ENCODE measurements at regions not wholly inside any gene's neighbourhood (a gene's known extent, or its start where the extent isn't known, plus 50 kb on each side); places are given as distances from the start of the nearest gene placed in this dataset.
"Not testable (repeated sequence)": the region's sequence is repeated elsewhere in the genome, so short reads cannot be mapped to it uniquely, and the experiment has no call there.

DNA sequence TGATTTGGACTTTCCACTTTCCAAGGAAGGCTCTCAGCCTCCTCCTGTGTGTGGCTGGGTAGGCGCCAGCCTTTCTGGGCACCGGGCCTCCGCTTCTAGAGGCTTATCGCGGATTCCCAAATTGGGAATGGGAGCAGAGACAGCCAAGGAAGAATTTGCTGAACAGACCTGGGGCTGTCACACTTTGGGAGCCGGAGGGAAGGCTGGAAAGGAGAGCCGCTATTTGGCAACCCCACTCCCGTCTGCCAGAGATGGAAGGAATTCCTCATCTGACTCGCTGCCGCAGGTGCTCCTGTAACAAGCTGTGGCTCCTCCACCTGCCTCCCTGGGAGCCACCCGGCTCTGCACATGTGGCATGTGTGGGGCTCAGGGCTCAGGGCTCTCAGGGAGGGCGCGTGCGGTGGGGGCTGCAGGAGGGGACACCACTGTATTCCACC lies 50.8 kb upstream of the ECHDC3 start:
- no peak for DNase-seq (ENCODE audit: low read depth)

GRCh38 chr10:11689945-11690736 lies 52.0 kb upstream of the ECHDC3 start:
- DNase-seq (ENCODE audit: low read depth): no peak

DNA sequence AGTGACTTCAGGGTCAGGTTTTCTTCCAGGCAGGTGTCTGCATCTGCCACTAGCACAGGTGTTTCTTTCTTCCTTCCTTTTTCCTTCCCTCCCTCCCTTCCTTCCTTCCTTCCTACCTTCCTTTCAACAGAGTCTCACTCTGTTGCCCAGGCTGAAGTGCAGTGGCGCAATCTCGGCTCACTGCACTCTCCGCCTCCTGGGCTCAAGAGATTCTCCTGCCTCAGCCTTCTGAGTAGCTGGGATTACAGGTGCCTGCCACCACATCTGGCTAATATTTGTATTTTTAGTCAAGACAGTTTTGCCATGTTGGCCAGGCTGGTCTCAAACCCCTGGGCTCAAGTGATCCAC lies 53.8 kb upstream of the ECHDC3 start:
- not testable (repeated sequence) for DNase-seq (ENCODE audit: low read depth)

DNA sequence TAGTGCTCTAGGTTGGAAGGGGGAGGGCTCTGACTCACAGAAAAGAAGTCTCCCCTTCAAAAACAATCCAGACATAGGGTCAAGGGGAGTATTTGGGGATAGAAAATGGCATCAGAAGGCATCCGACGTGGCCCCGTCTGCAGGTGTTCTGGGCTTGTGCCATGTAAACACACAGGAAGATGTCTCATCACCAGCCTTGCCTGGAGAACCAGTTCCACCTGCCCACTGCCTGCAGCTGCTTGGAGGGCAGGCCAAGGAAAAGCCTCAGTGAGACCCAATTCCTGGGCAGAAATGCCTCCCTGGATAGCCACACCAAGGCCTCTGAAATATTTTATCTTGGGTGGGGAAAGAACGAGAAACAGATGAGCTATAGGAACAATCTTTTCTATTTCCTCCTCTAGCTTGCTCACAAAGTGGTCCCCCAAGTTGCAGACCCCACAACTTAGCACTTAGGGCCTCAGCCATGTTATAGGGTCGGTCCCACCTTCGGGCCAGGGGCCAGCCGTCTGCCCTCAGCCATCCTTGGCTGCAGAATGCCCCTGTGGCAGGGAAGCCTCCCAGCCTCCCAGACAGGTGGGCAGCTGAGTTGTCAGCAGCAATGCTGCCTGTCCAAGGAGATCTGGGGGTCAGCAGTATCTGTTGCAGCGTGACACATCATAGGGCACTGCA lies 54.3 kb upstream of the ECHDC3 start:
- DNase-seq (ENCODE audit: low read depth): no peak

- DNase-seq (ENCODE audit: low read depth): no peak
These were observed 54.8 kb upstream of the ECHDC3 start for GRCh38 chr10:11687357-11687771.

DNA sequence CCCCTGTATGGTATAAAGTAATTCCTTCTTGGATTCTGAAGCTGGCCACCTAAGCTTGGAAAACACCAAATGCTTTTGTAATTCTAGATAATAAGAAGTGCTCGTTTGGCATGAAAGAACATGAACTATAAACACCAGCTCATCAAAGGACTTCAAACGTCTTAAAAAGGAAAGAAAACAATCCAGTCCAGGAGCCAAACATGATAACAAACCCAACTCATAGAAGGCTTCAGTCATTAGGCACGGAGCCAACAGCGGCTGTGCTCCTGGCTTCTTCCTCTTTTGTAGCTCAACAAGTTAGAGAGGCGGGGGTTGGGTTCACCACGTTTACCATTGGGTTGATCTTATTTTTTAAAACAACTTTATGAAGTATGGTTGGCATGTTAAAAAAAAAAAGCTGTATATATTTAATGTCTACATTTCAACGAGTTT lies 56.4 kb upstream of the ECHDC3 start:
- no peak for DNase-seq (ENCODE audit: low read depth)

GRCh38 chr10:11684717-11685645 lies 57.2 kb upstream of the ECHDC3 start:
- DNase-seq (ENCODE audit: low read depth): peak; percentile 38

DNA sequence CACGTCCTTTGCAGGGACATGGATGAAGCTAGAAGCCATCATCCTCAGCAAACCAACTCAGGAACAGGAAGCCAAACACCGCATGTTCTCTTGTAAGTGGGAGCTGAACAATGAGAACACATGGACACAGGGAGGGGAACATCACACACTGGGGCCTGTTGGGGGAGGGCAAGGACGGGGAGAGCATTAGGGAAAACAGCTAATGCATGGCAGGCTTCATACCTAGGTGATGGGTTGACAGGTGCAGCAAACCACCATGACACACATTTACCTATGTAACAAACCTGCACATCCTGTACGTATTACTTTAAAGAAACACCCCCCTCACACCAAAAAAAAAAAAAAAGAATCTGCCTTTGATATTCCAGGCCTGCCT lies 57.9 kb upstream of the ECHDC3 start:
- not testable (repeated sequence) for DNase-seq (ENCODE audit: low read depth)

DNA sequence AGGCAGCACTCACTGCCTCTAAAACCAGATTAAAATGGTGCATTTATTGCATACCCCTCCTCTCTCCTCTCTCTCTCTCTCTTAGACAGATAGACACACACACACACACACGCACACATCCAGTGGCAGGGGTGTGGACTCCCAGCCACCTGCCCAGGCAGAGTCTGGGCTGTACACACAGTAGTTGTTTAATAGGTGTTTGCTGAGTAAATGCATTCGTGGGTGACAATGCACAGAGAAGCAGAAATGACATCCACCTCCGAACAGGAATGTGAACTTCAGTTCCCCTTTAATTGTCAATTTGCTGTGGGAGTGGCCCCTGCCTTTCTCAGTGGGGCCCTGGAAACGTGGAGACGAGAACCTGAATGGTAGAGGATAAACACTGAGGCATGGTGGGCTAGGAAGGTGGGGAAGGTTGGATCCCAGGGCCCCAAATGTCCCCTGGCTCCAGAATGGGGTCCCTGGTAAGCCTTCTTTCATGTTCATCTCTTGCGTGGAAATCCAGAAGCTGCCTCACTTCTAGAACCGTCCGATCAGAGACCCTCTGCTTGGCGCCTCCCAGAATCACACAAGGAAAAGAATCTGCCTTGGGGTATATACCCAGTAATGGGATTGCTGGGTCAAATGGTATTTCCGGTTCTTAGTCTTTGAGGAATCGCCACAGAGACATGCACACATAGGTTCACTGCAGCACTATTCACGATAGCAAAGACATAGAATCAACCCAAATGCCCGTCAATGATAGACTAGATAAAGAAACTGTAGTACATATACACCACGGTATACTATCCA lies 58.5 kb upstream of the ECHDC3 start:
- no peak for DNase-seq (ENCODE audit: low read depth)

DNA sequence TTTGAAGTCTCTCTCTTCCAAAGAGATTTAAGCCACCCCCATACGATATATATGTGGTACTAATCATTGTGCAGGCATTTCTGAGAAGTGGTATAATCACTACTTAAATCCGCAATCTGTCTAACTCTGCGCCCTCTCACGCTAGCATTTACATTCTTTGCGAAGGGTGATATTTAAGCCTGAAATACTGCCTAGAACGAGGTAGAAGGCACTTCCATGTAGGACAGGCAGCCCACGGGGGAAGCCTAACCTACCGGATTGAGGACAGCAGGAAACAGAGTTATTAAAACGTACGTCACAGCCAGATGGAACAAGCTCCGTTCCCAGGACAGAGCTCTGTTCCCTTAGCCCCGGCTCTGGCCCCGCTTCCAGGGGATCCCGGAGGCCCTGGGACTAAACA lies 59.3 kb upstream of the ECHDC3 start:
- DNase-seq (ENCODE audit: low read depth): no peak

GRCh38 chr10:11682267-11682683 lies 59.9 kb upstream of the ECHDC3 start:
- no peak for DNase-seq (ENCODE audit: low read depth)

DNA sequence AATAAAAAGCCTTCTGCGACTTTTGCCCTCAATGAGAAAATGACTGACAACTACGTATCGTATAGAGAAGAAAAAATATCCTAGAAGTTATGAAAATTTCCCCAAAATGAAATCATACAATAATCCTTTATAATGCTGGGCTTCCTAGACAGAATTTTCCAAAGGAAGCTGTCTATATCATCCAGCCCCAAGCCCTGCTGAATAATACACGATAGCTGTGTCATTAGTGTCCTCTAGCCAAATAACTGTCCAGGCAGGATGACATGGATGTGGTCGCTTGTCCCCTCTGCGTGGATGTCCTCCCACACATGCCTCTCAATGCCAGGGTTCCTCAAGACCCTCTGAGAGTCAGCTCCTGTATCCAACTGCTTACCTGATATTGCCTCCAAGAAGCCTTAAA lies 61.7 kb upstream of the ECHDC3 start:
- no peak for DNase-seq (ENCODE audit: low read depth)

DNA sequence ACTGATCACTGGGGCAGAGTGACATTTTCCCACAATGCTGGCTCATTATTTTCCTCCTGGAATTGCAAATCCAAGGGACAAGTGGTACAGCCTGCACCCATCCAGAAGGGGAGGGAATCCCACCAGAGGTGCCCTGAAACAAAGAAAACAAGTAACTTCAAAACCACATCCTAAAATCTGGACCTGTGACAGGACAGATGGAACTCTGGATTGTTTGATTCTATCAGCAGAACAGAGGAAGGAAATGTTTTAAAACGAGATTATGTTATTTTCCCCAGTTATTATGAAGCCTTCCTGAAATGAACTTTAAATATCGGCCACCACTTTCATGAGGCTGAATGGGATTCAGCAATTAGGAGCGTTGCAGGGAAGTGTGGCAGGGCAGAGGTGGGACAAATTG lies 62.2 kb upstream of the ECHDC3 start:
- DNase-seq (ENCODE audit: low read depth): no peak

- no peak for DNase-seq (ENCODE audit: low read depth)
These were observed 63.9 kb upstream of the ECHDC3 start for GRCh38 chr10:11678074-11678793.

GRCh38 chr10:11677480-11677879 lies 64.7 kb upstream of the ECHDC3 start:
- no peak for DNase-seq (ENCODE audit: low read depth)

- DNase-seq (ENCODE audit: low read depth): no peak
These were observed 62.2 kb upstream of the USP6NL start for GRCh38 chr10:11673346-11674280.

- no peak for DNase-seq (ENCODE audit: low read depth)
These were observed 61.4 kb upstream of the USP6NL start for GRCh38 chr10:11672836-11673235.

- DNase-seq (ENCODE audit: low read depth): no peak
These were observed 58.9 kb upstream of the USP6NL start for GRCh38 chr10:11670381-11670780.

- no peak for DNase-seq (ENCODE audit: low read depth)
These were observed 57.6 kb upstream of the USP6NL start for GRCh38 chr10:11668847-11669610.

Measured in stimulated activated CD8-positive, alpha-beta memory T cell treated with anti-CD3 and anti-CD28 coated beads, Interleukin-12 subunit alpha, Interleukin-12 subunit beta, amount 100 ng/mL, for 4 hours (primary cell).